C4-2B (cell line): ENCODE measurements at regions not wholly inside any gene's neighbourhood (a gene's known extent, or its start where the extent isn't known, plus 50 kb on each side); places are given as distances from the start of the nearest gene placed in this dataset.

Source experiments
- ZFX ChIP-seq: fragments of 450-650 bp; IDR thresholded peaks from 2 replicates; pipeline ENCODE4 v1.6.1; 2017
- TF ChIP-seq, protein P1 (sequence below): fragments of 450-650 bp; conservative IDR thresholded peaks from 2 replicates; pipeline ENCODE4 v1.5.1; 2017; ENCODE audit warnings: mild to moderate bottlenecking

GRCh38 chr16:25413133-25413532, 155.5 kb upstream of the ZKSCAN2 start:
- TF ChIP-seq, protein P1, sequence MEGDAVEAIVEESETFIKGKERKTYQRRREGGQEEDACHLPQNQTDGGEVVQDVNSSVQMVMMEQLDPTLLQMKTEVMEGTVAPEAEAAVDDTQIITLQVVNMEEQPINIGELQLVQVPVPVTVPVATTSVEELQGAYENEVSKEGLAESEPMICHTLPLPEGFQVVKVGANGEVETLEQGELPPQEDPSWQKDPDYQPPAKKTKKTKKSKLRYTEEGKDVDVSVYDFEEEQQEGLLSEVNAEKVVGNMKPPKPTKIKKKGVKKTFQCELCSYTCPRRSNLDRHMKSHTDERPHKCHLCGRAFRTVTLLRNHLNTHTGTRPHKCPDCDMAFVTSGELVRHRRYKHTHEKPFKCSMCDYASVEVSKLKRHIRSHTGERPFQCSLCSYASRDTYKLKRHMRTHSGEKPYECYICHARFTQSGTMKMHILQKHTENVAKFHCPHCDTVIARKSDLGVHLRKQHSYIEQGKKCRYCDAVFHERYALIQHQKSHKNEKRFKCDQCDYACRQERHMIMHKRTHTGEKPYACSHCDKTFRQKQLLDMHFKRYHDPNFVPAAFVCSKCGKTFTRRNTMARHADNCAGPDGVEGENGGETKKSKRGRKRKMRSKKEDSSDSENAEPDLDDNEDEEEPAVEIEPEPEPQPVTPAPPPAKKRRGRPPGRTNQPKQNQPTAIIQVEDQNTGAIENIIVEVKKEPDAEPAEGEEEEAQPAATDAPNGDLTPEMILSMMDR, result no peak
- no peak for TF ChIP-seq ZFX
